H1 (cell line): ENCODE measurements at regions not wholly inside any gene's neighbourhood (a gene's known extent, or its start where the extent isn't known, plus 50 kb on each side); places are given as distances from the start of the nearest gene placed in this dataset.

ENCODE experiments used
- CTCF ChIA-PET: fragments of 300-600 bp; sonication (Branson Sonifier 250); formaldehyde crosslinking; loops from one replicate; lab custom pipeline; 2021; ENCODE audit not compliant: partially characterized antibody; lab: Charles Lee
- POLR2A ChIA-PET: fragments of 300-600 bp; sonication (Branson Sonifier 250); formaldehyde crosslinking; loops from one replicate; lab custom pipeline; 2021; ENCODE audit warnings: inconsistent platforms; ENCODE audit not compliant: partially characterized antibody; lab: Charles Lee
- DNase-seq, 2 experiments: peaks; one replicate each; pipeline versions ENCODE4 v3.0.0 to v3.0.0-alpha.2; 2010 to 2022; ENCODE audit warnings: low spot score in 2 of 2, low read depth in 1 of 2, mixed read lengths in 1 of 2
- FAIRE-seq: peaks from 2 replicates; lab custom pipeline; 2011; peaks lifted over from hg19 to GRCh38; lab: Jason Lieb, UNC
- H2AFZ ChIP-seq: 2 replicates; pipeline ENCODE4 v1.8.1; 2012; ENCODE audit warnings: low read length, inconsistent platforms
- H2AK5ac ChIP-seq: 2 replicates; pipeline ENCODE4 v1.6.1; 2013; ENCODE audit warnings: low read depth, low read length
- H2BK120ac ChIP-seq: replicated peaks from 2 replicates; pipeline ENCODE3; 2013; ENCODE audit warnings: low read depth, low read length, inconsistent platforms
- H2BK12ac ChIP-seq: 2 replicates; pipeline ENCODE4 v1.6.1; 2013; ENCODE audit warnings: low read depth, low read length
- H2BK15ac ChIP-seq: 2 replicates; pipeline ENCODE4 v1.6.1; 2013; ENCODE audit warnings: low read length
- H2BK20ac ChIP-seq: 2 replicates; pipeline ENCODE4 v1.6.1; 2013; ENCODE audit warnings: low read length
- H2BK5ac ChIP-seq: 2 replicates; pipeline ENCODE4 v1.6.1; 2013; ENCODE audit warnings: low read depth, low read length
- H3K14ac ChIP-seq: 2 replicates; pipeline ENCODE4 v1.6.1; 2013; ENCODE audit warnings: inconsistent platforms; ENCODE audit not compliant: insufficient read length
- H3K18ac ChIP-seq: 2 replicates; pipeline ENCODE4 v1.6.1; 2013; ENCODE audit warnings: low read length; ENCODE audit errors: extremely low read depth
- H3K23ac ChIP-seq: 2 replicates; pipeline ENCODE4 v1.6.1; 2013; ENCODE audit warnings: inconsistent platforms; ENCODE audit not compliant: insufficient read length
- H3K23me2 ChIP-seq: 2 replicates; pipeline ENCODE4 v1.6.1; 2013; ENCODE audit warnings: low read depth, low read length
- H3K27ac ChIP-seq: 2 replicates; pipeline ENCODE4 v1.6.1; 2011; ENCODE audit warnings: low read depth, low read length, inconsistent platforms
- H3K27me3 ChIP-seq, 4 experiments: replicated peaks in 1 of 4; 1 replicate in 1 of 4; 2 replicates in 3 of 4; pipeline versions ENCODE4 v1.6.1 to v1.8.1; 2011 to 2013; ENCODE audit warnings: low read length in 3 of 4, mild to moderate bottlenecking in 3 of 4, inconsistent platforms in 2 of 4, mixed read lengths in 2 of 4, moderate library complexity in 1 of 4; ENCODE audit not compliant: control insufficient read depth in 3 of 4, insufficient read depth in 3 of 4; ENCODE audit errors: extremely low read depth in 1 of 4
- H3K36me3 ChIP-seq, 4 experiments: 2 replicates each; pipeline versions ENCODE4 v1.6.1 to v1.8.1; 2011 to 2013; ENCODE audit warnings: mild to moderate bottlenecking in 4 of 4, low read length in 3 of 4, moderate library complexity in 2 of 4, control low read depth in 1 of 4, inconsistent platforms in 1 of 4; ENCODE audit not compliant: insufficient read depth in 4 of 4, control insufficient read depth in 2 of 4
- H3K4ac ChIP-seq: replicated peaks from 2 replicates; pipeline ENCODE3; 2013; ENCODE audit warnings: low read length, low read depth, mixed read lengths, inconsistent platforms; ENCODE audit not compliant: insufficient read length
- H3K4me1 ChIP-seq, 4 experiments: replicated peaks in 1 of 4; 1 replicate in 1 of 4; 2 replicates in 3 of 4; pipeline versions ENCODE4 v1.6.1 to v1.8.1; 2011 to 2013; ENCODE audit warnings: low read length in 3 of 4, inconsistent platforms in 2 of 4, mixed read lengths in 1 of 4; ENCODE audit not compliant: insufficient read depth in 4 of 4, control insufficient read depth in 3 of 4
- H3K4me2 ChIP-seq, 2 experiments: 2 replicates each; pipeline versions ENCODE4 v1.6.1 to v1.8.1; 2011 to 2013; ENCODE audit warnings: low read depth in 2 of 2, low read length in 2 of 2, control low read depth in 1 of 2, inconsistent platforms in 1 of 2, mild to moderate bottlenecking in 1 of 2; ENCODE audit not compliant: insufficient read depth in 1 of 2
- H3K4me3 ChIP-seq, 4 experiments: fragments of 200-600, 300-600 bp in 1 of 4; sonication (generic), shearing (Covaris generic), sonication (Bioruptor Twin) in 1 of 4; 2 replicates each; pipeline versions ENCODE4 v1.5.1 to v1.8.1; 2011 to 2016; ENCODE audit warnings: low read length in 4 of 4, low read depth in 3 of 4, control low read depth in 2 of 4, inconsistent platforms in 2 of 4, mild to moderate bottlenecking in 2 of 4, mixed read lengths in 1 of 4, moderate library complexity in 1 of 4; ENCODE audit not compliant: insufficient read depth in 2 of 4; ENCODE audit errors: extremely low read depth in 1 of 4
- H3K56ac ChIP-seq: replicated peaks from 2 replicates; pipeline ENCODE3; 2013; ENCODE audit warnings: low read depth, mild to moderate bottlenecking, mixed read lengths, low read length, inconsistent platforms; ENCODE audit not compliant: insufficient read length
- H3K79me1 ChIP-seq: 2 replicates; pipeline ENCODE4 v1.6.1; 2013; ENCODE audit warnings: low read depth, low read length, control low read depth
- H3K79me2 ChIP-seq, 2 experiments: 2 replicates each; pipeline versions ENCODE4 v1.6.1 to v1.8.1; 2012 to 2013; ENCODE audit warnings: low read length in 2 of 2, mild to moderate bottlenecking in 2 of 2, inconsistent platforms in 1 of 2; ENCODE audit not compliant: insufficient read depth in 2 of 2, control insufficient read depth in 1 of 2
- H3K9ac ChIP-seq, 4 experiments: replicated peaks in 1 of 4; 1 replicate in 1 of 4; 2 replicates in 3 of 4; pipeline versions ENCODE4 v1.6.1 to v1.8.1; 2011 to 2013; ENCODE audit warnings: low read depth in 3 of 4, low read length in 3 of 4, control low read depth in 2 of 4, mild to moderate bottlenecking in 2 of 4, moderate library complexity in 2 of 4, inconsistent platforms in 1 of 4; ENCODE audit errors: extremely low read depth in 1 of 4
- H3K9me3 ChIP-seq, 2 experiments: 2 replicates each; pipeline versions ENCODE4 v1.6.1 to v1.8.1; 2012 to 2013; ENCODE audit warnings: mild to moderate bottlenecking in 2 of 2, moderate library complexity in 2 of 2, control low read depth in 1 of 2, inconsistent platforms in 1 of 2, low read depth in 1 of 2, low read length in 1 of 2, mixed read lengths in 1 of 2; ENCODE audit not compliant: insufficient read depth in 2 of 2
- H4K20me1 ChIP-seq, 2 experiments: replicated peaks in 1 of 2; 2 replicates each; pipeline versions ENCODE3 to v1.8.1; 2011 to 2013; ENCODE audit warnings: inconsistent platforms in 2 of 2, low read length in 2 of 2, mild to moderate bottlenecking in 1 of 2; ENCODE audit not compliant: insufficient read depth in 2 of 2, control insufficient read depth in 1 of 2
- H4K5ac ChIP-seq: 2 replicates; pipeline ENCODE4 v1.6.1; 2013; ENCODE audit warnings: low read length, low read depth, mixed read lengths, inconsistent platforms; ENCODE audit not compliant: insufficient read length
- H4K8ac ChIP-seq: 2 replicates; pipeline ENCODE4 v1.8.0; 2013; ENCODE audit warnings: mild to moderate bottlenecking, moderate library complexity, low read length, inconsistent platforms; ENCODE audit not compliant: insufficient read depth; ENCODE audit errors: extremely low read depth
- H4K91ac ChIP-seq: replicated peaks from 2 replicates; pipeline ENCODE3; 2013; ENCODE audit warnings: low read length, mixed read lengths, inconsistent platforms; ENCODE audit not compliant: insufficient read length
- CBX8 ChIP-seq: fragments of 300-800, 300-1000 bp; sonication (generic); IDR thresholded peaks from 2 replicates; pipeline ENCODE4 v1.7.1; 2016; ENCODE audit warnings: low read depth, low read length, borderline replicate concordance
- KDM5A ChIP-seq: fragments of 200-600 bp; IDR thresholded peaks from 2 replicates; pipeline ENCODE4 v1.7.1; 2012; ENCODE audit warnings: mild to moderate bottlenecking, low read length, inconsistent platforms, mixed read lengths
- NANOG ChIP-seq: IDR thresholded peaks from 2 replicates; pipeline ENCODE4 v1.6.1; 2011; ENCODE audit warnings: low read length, low read depth, mild to moderate bottlenecking, inconsistent platforms; ENCODE audit not compliant: insufficient read depth, poor library complexity, severe bottlenecking
- PHF8 ChIP-seq: fragments of 200-600 bp; sonication (generic); conservative IDR thresholded peaks from 2 replicates; pipeline ENCODE4 v1.7.1; 2012; ENCODE audit warnings: low read depth, mild to moderate bottlenecking, inconsistent platforms, low read length, moderate library complexity
- POLR2A ChIP-seq, 2 experiments: IDR thresholded peaks; 1 replicate in 1 of 2; 2 replicates in 1 of 2; pipeline ENCODE4 v1.6.1; 2011; ENCODE audit warnings: low read depth in 2 of 2, low read length in 2 of 2, mild to moderate bottlenecking in 2 of 2; ENCODE audit errors: control extremely low read depth in 1 of 2
- RBBP5 ChIP-seq: IDR thresholded peaks from 2 replicates; pipeline ENCODE4 v1.7.1; 2012; ENCODE audit warnings: low read depth, mild to moderate bottlenecking, inconsistent platforms, low read length, moderate library complexity, borderline replicate concordance
- SRF ChIP-seq: IDR thresholded peaks from 2 replicates; pipeline ENCODE4 v1.6.1; 2011; ENCODE audit warnings: mild to moderate bottlenecking, low read depth, low read length, moderate library complexity
- ZNF274 ChIP-seq: IDR thresholded peaks from 2 replicates; pipeline ENCODE4 v1.7.0; 2012; ENCODE audit warnings: low read length, borderline replicate concordance; ENCODE audit errors: extremely low read depth
- WGBS, 2 experiments: shearing (Covaris generic) in 1 of 2; methylation state at CpG; one replicate each; pipeline versions ENCODE4 v1.1.6 to v1.1.7; 2013 to 2015; ENCODE audit warnings: low lambda C conversion rate in 2 of 2, mixed read lengths in 2 of 2, inconsistent platforms in 1 of 2, low coverage in 1 of 2, missing lambda C conversion rate in 1 of 2; ENCODE audit not compliant: insufficient replicate concordance in 2 of 2, insufficient coverage in 1 of 2, insufficient read length in 1 of 2; ENCODE audit errors: extremely low coverage in 1 of 2, missing lambda C conversion rate in 1 of 2; 5-methylcytosine and 5-hydroxymethylcytosine counted together
- TF ChIP-seq, protein P1 (sequence below): IDR thresholded peaks from 2 replicates; pipeline ENCODE4 v1.6.1; 2012; ENCODE audit warnings: low read length, inconsistent platforms
- TF ChIP-seq, protein P2 (sequence below): IDR thresholded peaks from 2 replicates; pipeline ENCODE4 v1.6.1; 2011; ENCODE audit warnings: low read depth, mild to moderate bottlenecking, low read length; ENCODE audit not compliant: insufficient read depth

- Histone ChIP-seq H3K79me1 (no peaks in the 10 kb centered on the region), H2BK20ac (no peak overlapping the region), H2BK15ac (no peak overlapping the region), H3K4me1 (peaks cover 0 to 5% (median 2%) of the 10 kb centered on the region in 4 experiments; a peak in 5 of 7 replicates), H4K20me1 (no peaks in the 10 kb centered on the region), H4K91ac (no peak overlapping the region), H3K14ac (no peak overlapping the region), H3K27ac (no peak overlapping the region), H2AK5ac (no peak overlapping the region), H2AFZ (no peak overlapping the region), H3K9me3 (no peaks in the 10 kb centered on the region), H4K8ac (no peak overlapping the region), H4K5ac (no peak overlapping the region), H3K23ac (no peak overlapping the region), H2BK120ac (no peak overlapping the region), H3K79me2 (no peaks in the 10 kb centered on the region), H3K4me3 (no peak overlapping the region), H3K27me3 (no peaks in the 10 kb centered on the region), H3K23me2 (no peaks in the 10 kb centered on the region), H3K56ac (no peak overlapping the region), H3K36me3 (no peaks in the 10 kb centered on the region; a peak in 1 of 8 replicates), H3K18ac (no peak overlapping the region), H3K4ac (no peak overlapping the region), H2BK12ac (no peak overlapping the region), H3K4me2 (no peak overlapping the region), H3K9ac (no peak overlapping the region), H2BK5ac (no peak overlapping the region)
- ChIA-PET POLR2A (no interaction called here), CTCF (interaction anchor here (1.0 to 1.8 kb wide), 3 partner anchors 13 to 285 kb away, joined by 3 to 7 read pairs (median 3); no protein-coding TSS in a partner anchor)
- DNase-seq (no peak), FAIRE-seq (no peak)
- 84% methylated on average over 9 of the region's 9 CpGs; no CpG with 5 or more reads in 1 of the 2 experiments for WGBS, 2 experiments
- TF ChIP-seq ZNF274 = no peak
- no peak for TF ChIP-seq CBX8
- TF ChIP-seq KDM5A = no peak
- no peak for TF ChIP-seq RBBP5
- TF ChIP-seq, protein P1, sequence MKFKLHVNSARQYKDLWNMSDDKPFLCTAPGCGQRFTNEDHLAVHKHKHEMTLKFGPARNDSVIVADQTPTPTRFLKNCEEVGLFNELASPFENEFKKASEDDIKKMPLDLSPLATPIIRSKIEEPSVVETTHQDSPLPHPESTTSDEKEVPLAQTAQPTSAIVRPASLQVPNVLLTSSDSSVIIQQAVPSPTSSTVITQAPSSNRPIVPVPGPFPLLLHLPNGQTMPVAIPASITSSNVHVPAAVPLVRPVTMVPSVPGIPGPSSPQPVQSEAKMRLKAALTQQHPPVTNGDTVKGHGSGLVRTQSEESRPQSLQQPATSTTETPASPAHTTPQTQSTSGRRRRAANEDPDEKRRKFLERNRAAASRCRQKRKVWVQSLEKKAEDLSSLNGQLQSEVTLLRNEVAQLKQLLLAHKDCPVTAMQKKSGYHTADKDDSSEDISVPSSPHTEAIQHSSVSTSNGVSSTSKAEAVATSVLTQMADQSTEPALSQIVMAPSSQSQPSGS = no peak
- TF ChIP-seq PHF8 = no peak
- TF ChIP-seq SRF = no peak
- no peak for TF ChIP-seq NANOG
- no peak for TF ChIP-seq POLR2A (IDR thresholded peaks at IDR 0.05; ENCODE audit: control extremely low read depth in 1 of 2, low read depth in 2 of 2, low read length in 2 of 2)
- TF ChIP-seq, protein P2, sequence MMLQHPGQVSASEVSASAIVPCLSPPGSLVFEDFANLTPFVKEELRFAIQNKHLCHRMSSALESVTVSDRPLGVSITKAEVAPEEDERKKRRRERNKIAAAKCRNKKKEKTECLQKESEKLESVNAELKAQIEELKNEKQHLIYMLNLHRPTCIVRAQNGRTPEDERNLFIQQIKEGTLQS = no peak
Measured at GRCh38 chr4:55028196-55028595, 97.2 kb downstream of the KDR start.
